ENCODE measurements at regions not wholly inside any gene's neighbourhood (a gene's known extent, or its start where the extent isn't known, plus 50 kb on each side); places are given as distances from the start of the nearest gene placed in this dataset.

GRCh38 chr12:45623221-45623620, 106.3 kb upstream of the ARID2 start:
- TF ChIP-seq, protein P1, sequence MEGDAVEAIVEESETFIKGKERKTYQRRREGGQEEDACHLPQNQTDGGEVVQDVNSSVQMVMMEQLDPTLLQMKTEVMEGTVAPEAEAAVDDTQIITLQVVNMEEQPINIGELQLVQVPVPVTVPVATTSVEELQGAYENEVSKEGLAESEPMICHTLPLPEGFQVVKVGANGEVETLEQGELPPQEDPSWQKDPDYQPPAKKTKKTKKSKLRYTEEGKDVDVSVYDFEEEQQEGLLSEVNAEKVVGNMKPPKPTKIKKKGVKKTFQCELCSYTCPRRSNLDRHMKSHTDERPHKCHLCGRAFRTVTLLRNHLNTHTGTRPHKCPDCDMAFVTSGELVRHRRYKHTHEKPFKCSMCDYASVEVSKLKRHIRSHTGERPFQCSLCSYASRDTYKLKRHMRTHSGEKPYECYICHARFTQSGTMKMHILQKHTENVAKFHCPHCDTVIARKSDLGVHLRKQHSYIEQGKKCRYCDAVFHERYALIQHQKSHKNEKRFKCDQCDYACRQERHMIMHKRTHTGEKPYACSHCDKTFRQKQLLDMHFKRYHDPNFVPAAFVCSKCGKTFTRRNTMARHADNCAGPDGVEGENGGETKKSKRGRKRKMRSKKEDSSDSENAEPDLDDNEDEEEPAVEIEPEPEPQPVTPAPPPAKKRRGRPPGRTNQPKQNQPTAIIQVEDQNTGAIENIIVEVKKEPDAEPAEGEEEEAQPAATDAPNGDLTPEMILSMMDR (IDR thresholded peaks at IDR 0.05; ENCODE audit: low read length) = no peak
- TF ChIP-seq EZH2 (IDR thresholded peaks at IDR 0.05; ENCODE audit: borderline replicate concordance, low read length) = no peak
